ENCODE measurements at regions not wholly inside any gene's neighbourhood (a gene's known extent, or its start where the extent isn't known, plus 50 kb on each side); places are given as distances from the start of the nearest gene placed in this dataset.
"Not testable (repeated sequence)": the region's sequence is repeated elsewhere in the genome, so short reads cannot be mapped to it uniquely, and the experiment has no call there.

- DNase-seq = not testable (repeated sequence)
These were observed 84.1 kb upstream of the GPR39 start for GRCh38 chr2:132332345-132333033.

GRCh38 chr2:132337135-132337534, 79.5 kb upstream of the GPR39 start:
- DNase-seq = not testable (repeated sequence)

- DNase-seq = not testable (repeated sequence)
These were observed 78.8 kb upstream of the GPR39 start for GRCh38 chr2:132337844-132338243.

DNA sequence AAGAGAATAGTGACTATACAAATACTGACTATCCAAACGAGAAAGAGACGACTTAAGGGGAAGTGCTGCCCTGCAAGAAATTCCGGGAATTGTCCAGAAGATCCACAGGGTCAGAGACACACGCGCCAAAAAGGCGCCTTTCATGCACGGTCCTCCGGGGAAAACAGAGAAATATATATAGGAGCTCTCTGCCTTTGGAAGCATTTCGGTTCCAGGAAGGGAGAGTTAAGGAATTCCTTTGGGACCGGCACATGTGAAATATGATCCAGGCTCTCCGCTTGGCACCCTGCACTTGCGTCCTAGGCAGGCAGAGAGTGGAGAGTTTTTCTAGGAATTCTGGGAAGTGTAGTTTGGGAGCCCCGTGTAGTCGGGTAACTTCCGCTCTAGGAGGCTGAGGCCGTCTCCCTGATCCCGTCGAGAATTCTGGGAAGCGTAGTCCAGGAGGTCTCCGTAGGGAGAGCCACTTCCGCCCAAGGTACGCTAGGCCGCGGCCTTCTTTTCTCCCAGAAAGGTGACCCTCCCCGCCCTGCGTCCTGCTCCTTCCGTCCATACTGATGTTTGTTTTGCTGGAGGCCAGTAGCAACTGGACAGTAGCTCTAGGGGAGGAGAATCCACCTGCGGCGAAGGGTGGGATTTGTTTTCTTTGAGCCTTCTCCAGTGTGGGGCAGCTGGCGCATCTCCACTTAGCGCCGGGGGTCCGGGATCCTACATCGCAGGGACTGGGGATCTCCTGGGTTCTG, 69.4 kb upstream of the GPR39 start:
- not testable (repeated sequence) for DNase-seq

DNA sequence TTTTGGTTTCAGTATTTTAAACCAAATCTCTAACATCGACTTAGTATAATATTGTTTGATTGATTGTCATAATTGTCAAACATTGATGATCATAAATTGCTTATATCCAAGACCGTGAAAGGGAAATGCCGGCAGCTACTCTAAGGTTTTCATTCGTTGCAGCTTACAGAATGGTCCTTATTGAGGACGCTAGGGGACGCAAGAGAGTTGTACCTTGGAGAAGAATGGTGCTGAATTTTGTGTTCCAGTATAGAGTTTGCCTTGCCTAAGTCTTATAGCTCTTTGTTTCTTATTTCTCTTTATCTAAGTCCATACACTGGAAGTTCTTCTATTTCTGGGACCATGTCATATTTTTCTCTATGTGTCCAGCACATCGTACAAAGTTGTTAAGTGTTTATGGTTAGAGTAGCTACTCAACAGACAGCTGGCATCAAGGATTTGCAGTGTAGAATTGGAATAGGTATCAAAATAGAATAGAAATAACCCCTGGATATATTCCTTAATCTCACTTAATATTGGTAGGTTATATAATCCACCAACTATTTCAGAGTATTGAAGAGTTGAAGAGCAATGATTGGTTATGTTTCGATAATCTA, 67.4 kb upstream of the GPR39 start:
- not testable (repeated sequence) for DNase-seq

GRCh38 chr2:132351668-132352067, 64.9 kb upstream of the GPR39 start:
- not testable (repeated sequence) for DNase-seq

DNA sequence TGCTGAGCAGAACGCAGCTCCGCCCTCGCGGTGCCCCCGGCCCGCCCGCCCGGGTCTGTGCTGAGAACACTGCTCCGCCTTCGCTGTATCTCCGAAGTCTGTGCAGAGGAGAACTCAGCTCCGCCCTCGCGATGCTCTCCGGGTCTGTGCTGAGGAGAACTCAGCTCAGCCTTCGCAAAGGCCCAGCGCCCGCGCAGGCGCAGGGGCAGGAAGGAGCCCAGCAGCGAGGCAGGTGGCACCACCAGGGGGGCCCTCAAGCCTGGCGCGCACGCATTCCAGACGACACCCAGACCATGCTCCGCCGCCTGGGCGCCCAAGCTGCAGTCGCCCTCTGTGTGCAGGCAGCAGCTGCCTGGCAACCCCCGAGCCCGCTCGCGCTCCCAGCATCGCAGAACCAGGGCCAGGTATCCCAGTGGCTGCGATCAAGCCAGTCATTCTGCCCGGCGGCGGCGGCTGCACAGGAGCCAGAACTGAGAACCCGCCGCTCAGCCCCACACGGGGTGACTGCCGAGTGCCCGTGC, 64.1 kb upstream of the GPR39 start:
- not testable (repeated sequence) for DNase-seq

- DNase-seq = not testable (repeated sequence)
These were observed 63.2 kb upstream of the GPR39 start for GRCh38 chr2:132353380-132353779.

DNA sequence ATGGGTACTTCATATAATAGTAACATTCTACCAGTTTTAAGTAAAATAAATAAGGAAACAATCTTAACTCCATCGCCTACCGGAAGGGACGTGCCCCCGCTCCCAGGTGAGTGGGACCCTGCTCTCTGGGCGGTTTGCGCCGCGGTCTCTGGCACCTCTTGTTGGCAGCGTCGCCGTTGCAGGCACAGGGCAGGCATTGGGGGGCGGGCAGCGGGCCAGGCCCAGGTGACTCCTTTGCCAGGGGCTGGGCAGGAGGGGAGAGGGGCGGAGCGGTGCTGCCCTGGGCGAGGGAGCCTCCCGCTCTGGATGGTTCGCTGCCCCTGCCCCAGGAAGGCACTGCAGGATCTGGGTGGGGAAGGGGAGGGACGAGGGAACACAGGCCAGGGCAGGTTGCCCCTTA, 55.6 kb upstream of the GPR39 start:
- not testable (repeated sequence) for DNase-seq

DNA sequence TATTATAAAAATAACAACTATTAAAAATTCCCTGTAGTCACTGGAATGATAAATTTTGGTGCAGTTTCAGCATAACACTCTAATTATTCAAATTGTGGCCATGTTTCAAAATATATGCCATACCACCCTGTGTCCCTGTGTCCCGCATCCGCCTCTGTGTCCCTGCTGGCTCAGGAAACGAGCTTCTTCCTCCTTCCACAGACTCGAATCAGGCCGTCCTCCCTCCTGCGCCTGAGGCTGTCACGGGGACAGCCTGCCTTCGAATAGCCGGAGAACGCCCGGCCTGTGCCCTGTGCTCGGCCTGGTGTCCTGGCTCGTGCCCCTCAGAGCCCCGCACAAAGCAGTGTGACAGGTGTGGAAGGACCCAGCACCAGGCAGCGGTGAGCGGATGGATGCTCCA, 55.1 kb upstream of the GPR39 start:
- DNase-seq = not testable (repeated sequence)

GRCh38 chr2:132363352-132363751, 53.3 kb upstream of the GPR39 start:
- not testable (repeated sequence) for DNase-seq

DNA sequence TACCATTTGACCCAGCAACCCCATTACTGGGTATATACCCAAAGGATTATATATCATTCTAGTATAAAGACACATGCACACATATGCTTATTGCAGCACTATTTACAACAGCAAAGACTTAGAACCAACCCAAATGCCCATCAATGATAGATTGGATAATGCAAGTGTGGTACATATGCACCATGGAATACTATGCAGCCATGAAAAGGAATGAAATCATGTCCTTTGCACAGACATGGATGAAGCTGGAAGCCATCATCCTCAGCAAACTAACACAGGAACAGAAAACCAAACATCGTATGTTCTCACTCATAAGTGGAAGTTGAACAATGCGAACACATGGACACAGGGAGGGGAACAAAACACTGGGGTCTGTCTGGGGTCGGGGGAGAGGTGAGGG, 50.6 kb upstream of the GPR39 start:
- not testable (repeated sequence) for DNase-seq

GRCh38 chr2:132366421-132367180, 50.0 kb upstream of the GPR39 start:
- DNase-seq = no peak
